ENCODE measurements at regions not wholly inside any gene's neighbourhood (a gene's known extent, or its start where the extent isn't known, plus 50 kb on each side); places are given as distances from the start of the nearest gene placed in this dataset.

DNA sequence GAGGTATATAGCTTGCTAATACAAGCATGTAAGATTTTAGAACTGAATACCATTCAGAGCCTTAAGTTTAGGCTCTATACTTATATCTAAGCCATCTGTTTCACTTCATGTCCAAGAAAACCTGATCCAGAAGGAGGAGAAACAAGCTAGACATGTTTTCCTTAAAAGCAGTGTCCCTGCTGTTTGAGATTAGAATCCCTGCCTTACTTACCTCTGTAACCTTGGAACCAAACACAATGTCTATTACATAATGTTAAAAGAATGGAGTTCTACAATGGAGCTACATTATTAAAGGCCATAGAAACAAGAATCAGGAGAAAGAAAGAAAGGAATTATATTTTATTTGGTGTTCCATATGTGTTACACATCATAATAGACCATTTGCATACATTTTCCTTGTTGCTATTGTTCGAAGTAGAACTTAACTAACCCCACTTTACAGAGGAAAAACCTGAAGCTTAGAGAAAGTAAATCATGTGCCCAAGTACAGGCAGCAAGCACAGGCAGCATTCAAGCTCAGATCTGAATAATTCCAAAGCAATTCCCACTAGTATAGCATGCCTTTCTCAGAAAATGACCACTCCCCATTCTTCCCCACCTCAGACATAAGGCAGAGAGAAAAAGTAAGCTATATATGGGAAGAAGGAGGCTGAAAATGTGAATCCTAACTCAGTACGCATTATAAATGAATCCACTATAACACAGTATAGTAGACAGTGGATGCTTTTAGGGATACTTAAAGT lies 380.1 kb upstream of the SPAG17 start:
- Histone ChIP-seq H3K36me3 (replicated peaks) (no peaks in the 10 kb centered on the region), H3K4me3 (ENCODE audit: low read depth, low read length) (no peak overlapping the region), H3K27ac (no peak overlapping the region), H3K27me3 (replicated peaks) (no peaks in the 10 kb centered on the region)
- TF ChIP-seq, protein P1, sequence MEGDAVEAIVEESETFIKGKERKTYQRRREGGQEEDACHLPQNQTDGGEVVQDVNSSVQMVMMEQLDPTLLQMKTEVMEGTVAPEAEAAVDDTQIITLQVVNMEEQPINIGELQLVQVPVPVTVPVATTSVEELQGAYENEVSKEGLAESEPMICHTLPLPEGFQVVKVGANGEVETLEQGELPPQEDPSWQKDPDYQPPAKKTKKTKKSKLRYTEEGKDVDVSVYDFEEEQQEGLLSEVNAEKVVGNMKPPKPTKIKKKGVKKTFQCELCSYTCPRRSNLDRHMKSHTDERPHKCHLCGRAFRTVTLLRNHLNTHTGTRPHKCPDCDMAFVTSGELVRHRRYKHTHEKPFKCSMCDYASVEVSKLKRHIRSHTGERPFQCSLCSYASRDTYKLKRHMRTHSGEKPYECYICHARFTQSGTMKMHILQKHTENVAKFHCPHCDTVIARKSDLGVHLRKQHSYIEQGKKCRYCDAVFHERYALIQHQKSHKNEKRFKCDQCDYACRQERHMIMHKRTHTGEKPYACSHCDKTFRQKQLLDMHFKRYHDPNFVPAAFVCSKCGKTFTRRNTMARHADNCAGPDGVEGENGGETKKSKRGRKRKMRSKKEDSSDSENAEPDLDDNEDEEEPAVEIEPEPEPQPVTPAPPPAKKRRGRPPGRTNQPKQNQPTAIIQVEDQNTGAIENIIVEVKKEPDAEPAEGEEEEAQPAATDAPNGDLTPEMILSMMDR (IDR thresholded peaks at IDR 0.05; ENCODE audit: low read depth, low read length, missing control alignments) = no peak
- in situ Hi-C loops (cut with HindIII; ENCODE audit: low pct_ligation_motif_present, low sequenced_read_pairs) = no loop called here
- DNase-seq = no peak

DNA sequence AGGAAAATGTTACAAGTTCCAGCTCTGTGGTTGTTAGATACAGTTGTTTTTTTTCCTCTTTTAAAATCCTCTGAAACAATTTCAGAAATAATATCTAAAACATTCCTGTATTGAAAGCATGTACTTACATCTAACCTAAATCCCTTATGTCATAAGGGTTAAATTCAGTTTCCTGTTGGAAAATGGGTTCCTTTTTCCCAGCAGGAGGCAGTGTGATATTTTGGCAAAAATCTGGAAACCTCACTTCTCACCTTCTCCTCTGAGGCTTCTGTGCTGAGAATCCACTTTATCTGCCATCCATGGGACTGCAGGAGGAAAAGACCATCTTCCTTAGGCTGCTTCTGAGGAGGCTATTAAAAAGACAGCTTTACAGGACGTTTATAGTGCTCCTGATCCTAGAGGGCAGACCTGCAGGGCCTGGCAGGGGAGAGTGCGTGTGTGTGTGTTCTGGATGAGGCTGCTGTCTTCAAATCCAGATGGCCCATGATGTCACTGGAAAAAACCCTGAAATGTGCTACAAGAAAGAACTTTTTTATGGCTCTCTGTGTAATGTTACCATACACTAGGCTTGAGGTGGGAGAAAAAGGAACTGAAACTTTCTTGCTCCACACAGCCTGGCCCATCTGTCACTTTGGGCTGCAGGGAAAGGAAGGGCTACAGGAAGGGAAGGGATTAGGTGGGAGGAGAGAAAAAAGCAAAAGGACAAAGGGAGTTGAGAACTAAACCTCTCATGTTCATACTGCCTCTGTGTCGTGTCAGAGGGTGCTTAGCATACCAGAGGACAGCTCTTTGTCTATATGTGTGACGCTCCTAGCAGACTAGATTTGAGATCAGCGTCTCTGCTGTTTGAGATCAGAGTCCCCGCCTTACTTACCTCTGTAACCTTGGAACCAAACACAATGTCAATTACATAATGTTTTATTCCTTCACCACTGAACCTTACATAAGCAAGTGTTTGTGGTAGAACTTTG lies 379.2 kb upstream of the SPAG17 start:
- TF ChIP-seq, protein P1 (IDR thresholded peaks at IDR 0.05; ENCODE audit: low read depth, low read length, missing control alignments) = no peak

DNA sequence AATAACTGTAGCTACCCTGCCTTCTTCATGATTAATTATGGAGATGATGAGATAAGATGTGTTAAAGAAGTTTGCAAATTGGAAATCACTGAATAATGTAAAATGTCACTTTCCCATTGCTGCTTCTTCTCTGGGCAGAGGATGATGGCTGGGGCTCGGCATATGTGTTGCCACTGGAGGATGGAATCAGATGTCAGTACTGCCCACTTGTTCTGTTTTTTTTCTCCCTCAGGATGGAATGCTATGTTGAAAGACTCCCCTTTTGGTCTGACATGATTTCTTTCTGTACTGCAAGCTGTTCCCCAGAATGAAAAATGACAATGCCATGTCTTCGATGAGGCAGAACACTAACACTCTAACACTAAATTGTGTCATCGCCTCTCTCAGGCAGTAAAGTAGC lies 373.9 kb upstream of the SPAG17 start:
- no peak overlapping the region for H3K4me3 ChIP-seq (ENCODE audit: low read depth, low read length)
- DNase-seq = no peak
- no peaks in the 10 kb centered on the region for H3K36me3 ChIP-seq (replicated peaks)
- no peak overlapping the region for H3K27ac ChIP-seq
- in situ Hi-C loops (cut with HindIII; ENCODE audit: low pct_ligation_motif_present, low sequenced_read_pairs) = no loop called here
- no peaks in the 10 kb centered on the region for H3K27me3 ChIP-seq (replicated peaks)
- TF ChIP-seq, protein P1 (IDR thresholded peaks at IDR 0.05; ENCODE audit: low read depth, low read length, missing control alignments) = no peak

More for the DNA sequence above, 379.2 kb upstream of the SPAG17 start:
- no peak for DNase-seq
- no peaks in the 10 kb centered on the region for H3K36me3 ChIP-seq (replicated peaks)
- no peaks in the 10 kb centered on the region for H3K27me3 ChIP-seq (replicated peaks)
- no peak overlapping the region for H3K27ac ChIP-seq
- no peak overlapping the region for H3K4me3 ChIP-seq (ENCODE audit: low read depth, low read length)
- in situ Hi-C loops (cut with HindIII; ENCODE audit: low pct_ligation_motif_present, low sequenced_read_pairs) = no loop called here

DNA sequence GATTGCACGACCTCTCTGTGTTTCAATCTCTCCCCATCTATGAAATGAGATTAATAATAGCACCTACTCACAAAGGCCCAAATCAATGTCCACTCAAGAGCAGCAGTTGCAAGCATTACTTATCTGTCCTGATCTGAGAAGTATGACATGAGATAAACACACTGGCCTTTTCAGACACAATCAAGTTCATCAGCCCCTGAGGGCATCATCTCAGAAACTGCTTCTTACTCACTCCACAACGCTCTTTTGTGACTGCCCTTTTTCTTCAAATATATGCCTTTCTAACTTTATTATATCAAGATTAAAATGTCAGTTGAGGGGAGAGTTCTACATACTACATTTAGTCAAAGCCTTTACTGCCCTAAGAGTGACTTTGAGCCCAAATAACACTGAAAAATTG lies 371.9 kb upstream of the SPAG17 start:
- H3K27ac ChIP-seq = no peak overlapping the region
- H3K4me3 ChIP-seq (ENCODE audit: low read depth, low read length) = no peak overlapping the region
- TF ChIP-seq, protein P1 (IDR thresholded peaks at IDR 0.05; ENCODE audit: low read depth, low read length, missing control alignments) = no peak
- in situ Hi-C loops (cut with HindIII; ENCODE audit: low pct_ligation_motif_present, low sequenced_read_pairs) = no loop called here
- H3K36me3 ChIP-seq (replicated peaks) = no peaks in the 10 kb centered on the region
- no peaks in the 10 kb centered on the region for H3K27me3 ChIP-seq (replicated peaks)
- DNase-seq = no peak

DNA sequence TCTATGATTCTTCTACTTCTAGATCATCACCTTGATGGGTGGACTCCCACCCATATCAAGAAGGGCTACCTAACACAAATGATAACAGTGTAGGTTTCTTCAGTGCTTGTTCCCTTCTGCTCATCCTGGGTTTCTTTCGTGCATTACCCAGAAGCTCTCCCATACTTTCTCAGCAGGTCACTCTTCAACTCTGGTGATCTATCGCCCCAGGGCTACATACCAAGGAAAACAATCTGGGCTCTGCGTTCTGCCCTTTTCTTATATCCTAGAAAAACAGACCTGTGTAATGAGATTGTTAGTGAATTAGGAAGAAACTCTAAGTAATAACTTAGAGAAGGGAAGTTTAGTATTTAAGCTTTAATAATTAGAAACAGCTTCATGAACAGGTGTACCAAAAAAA lies 370.6 kb upstream of the SPAG17 start:
- Histone ChIP-seq H3K27ac (no peak overlapping the region), H3K4me3 (ENCODE audit: low read depth, low read length) (no peak overlapping the region), H3K36me3 (replicated peaks) (no peaks in the 10 kb centered on the region), H3K27me3 (replicated peaks) (no peaks in the 10 kb centered on the region)
- TF ChIP-seq, protein P1 (IDR thresholded peaks at IDR 0.05; ENCODE audit: low read depth, low read length, missing control alignments) = no peak
- no peak for DNase-seq
- in situ Hi-C loops (cut with HindIII; ENCODE audit: low pct_ligation_motif_present, low sequenced_read_pairs) = no loop called here
